ENCODE measurements at regions not wholly inside any gene's neighbourhood (a gene's known extent, or its start where the extent isn't known, plus 50 kb on each side); places are given as distances from the start of the nearest gene placed in this dataset.

GRCh38 chr13:83355041-83355440, 527.2 kb downstream of the SLITRK1 start:
- H3K36me3 ChIP-seq (ENCODE audit: insufficient read depth, low read length): no peaks in the 10 kb centered on the region
- H3K4me2 ChIP-seq (ENCODE audit: low read length): no peak overlapping the region
- H3K9me3 ChIP-seq (ENCODE audit: low read length): no peaks in the 10 kb centered on the region
- no peak overlapping the region for H3K27ac ChIP-seq (ENCODE audit: low read length)
- H2AFZ ChIP-seq (ENCODE audit: low read depth, low read length): no peak overlapping the region
- H3F3A ChIP-seq (ENCODE audit: insufficient read depth, low read length, poor library complexity, severe bottlenecking): no peaks in the 10 kb centered on the region
- no peaks in the 10 kb centered on the region for H3K27me3 ChIP-seq (ENCODE audit: insufficient read depth, low read depth, low read length)
- H3K9ac ChIP-seq (ENCODE audit: low read length): no peak overlapping the region
- no peaks in the 10 kb centered on the region for H4K20me1 ChIP-seq (ENCODE audit: insufficient read depth)
- no peaks in the 10 kb centered on the region for H3K9me2 ChIP-seq (ENCODE audit: insufficient read depth, low read length)
- H3K4me3 ChIP-seq (ENCODE audit: low read length): no peak overlapping the region
- TF ChIP-seq EP300 (conservative IDR thresholded peaks at IDR 0.05; ENCODE audit: poor library complexity, severe bottlenecking): no peak
- TF ChIP-seq EZH2 (IDR thresholded peaks at IDR 0.05; ENCODE audit: borderline replicate concordance, insufficient read depth, low read length, poor library complexity, severe bottlenecking): no peak
- no peak for TF ChIP-seq REST (IDR thresholded peaks at IDR 0.05; ENCODE audit: borderline replicate concordance)
- TF ChIP-seq SMC3 (conservative IDR thresholded peaks at IDR 0.05; ENCODE audit: poor library complexity): no peak
- TF ChIP-seq, protein P1, sequence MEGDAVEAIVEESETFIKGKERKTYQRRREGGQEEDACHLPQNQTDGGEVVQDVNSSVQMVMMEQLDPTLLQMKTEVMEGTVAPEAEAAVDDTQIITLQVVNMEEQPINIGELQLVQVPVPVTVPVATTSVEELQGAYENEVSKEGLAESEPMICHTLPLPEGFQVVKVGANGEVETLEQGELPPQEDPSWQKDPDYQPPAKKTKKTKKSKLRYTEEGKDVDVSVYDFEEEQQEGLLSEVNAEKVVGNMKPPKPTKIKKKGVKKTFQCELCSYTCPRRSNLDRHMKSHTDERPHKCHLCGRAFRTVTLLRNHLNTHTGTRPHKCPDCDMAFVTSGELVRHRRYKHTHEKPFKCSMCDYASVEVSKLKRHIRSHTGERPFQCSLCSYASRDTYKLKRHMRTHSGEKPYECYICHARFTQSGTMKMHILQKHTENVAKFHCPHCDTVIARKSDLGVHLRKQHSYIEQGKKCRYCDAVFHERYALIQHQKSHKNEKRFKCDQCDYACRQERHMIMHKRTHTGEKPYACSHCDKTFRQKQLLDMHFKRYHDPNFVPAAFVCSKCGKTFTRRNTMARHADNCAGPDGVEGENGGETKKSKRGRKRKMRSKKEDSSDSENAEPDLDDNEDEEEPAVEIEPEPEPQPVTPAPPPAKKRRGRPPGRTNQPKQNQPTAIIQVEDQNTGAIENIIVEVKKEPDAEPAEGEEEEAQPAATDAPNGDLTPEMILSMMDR (IDR thresholded peaks at IDR 0.05; ENCODE audit: poor library complexity, severe bottlenecking): no peak
- TF ChIP-seq TAF1 (IDR thresholded peaks at IDR 0.05; ENCODE audit: low read depth): no peak
- no peak for TF ChIP-seq POLR2AphosphoS5 (IDR thresholded peaks at IDR 0.05)
- TF ChIP-seq MXI1 (conservative IDR thresholded peaks at IDR 0.05; ENCODE audit: poor library complexity, severe bottlenecking): no peak
- TF ChIP-seq RAD21 (conservative IDR thresholded peaks at IDR 0.05): no peak
- H3K79me2 ChIP-seq (replicated peaks; ENCODE audit: insufficient read depth, low read length): no peaks in the 10 kb centered on the region

GRCh38 chr13:83352391-83352790, 529.9 kb downstream of the SLITRK1 start:
- Histone ChIP-seq H3K36me3 (ENCODE audit: insufficient read depth, low read length) (no peaks in the 10 kb centered on the region), H3K9ac (ENCODE audit: low read length) (no peak overlapping the region), H3K79me2 (replicated peaks; ENCODE audit: insufficient read depth, low read length) (no peaks in the 10 kb centered on the region), H2AFZ (ENCODE audit: low read depth, low read length) (no peak overlapping the region), H3K27me3 (ENCODE audit: insufficient read depth, low read depth, low read length) (no peaks in the 10 kb centered on the region), H3K9me3 (ENCODE audit: low read length) (no peaks in the 10 kb centered on the region), H3K9me2 (ENCODE audit: insufficient read depth, low read length) (no peaks in the 10 kb centered on the region), H4K20me1 (ENCODE audit: insufficient read depth) (no peaks in the 10 kb centered on the region), H3K4me3 (ENCODE audit: low read length) (no peak overlapping the region), H3K27ac (ENCODE audit: low read length) (no peak overlapping the region), H3F3A (ENCODE audit: insufficient read depth, low read length, poor library complexity, severe bottlenecking) (no peaks in the 10 kb centered on the region), H3K4me2 (ENCODE audit: low read length) (no peak overlapping the region)
- TF ChIP-seq RAD21 (conservative IDR thresholded peaks at IDR 0.05): no peak
- no peak for TF ChIP-seq POLR2AphosphoS5 (IDR thresholded peaks at IDR 0.05)
- TF ChIP-seq, protein P1 (IDR thresholded peaks at IDR 0.05; ENCODE audit: poor library complexity, severe bottlenecking): no peak
